ENCODE measurements at regions not wholly inside any gene's neighbourhood (a gene's known extent, or its start where the extent isn't known, plus 50 kb on each side); places are given as distances from the start of the nearest gene placed in this dataset.

DNA sequence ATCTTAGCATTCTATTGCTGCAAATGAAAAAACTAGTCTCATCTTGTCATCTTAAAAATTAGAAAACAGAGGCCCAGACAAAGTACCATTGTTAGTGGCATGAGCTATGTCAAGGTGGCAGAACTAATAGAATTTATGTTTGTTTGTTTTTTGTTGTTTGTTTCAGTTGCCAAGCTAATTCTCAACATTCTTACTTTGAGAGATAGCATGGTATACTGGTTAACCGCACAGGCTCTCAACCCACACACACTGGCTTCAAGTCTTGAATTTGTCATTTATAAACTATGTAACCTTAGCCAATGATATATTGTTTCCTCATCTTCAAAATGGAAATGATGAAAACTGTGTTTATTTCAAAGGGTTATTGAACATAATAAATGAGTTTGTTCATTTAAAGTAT is 367.6 kb upstream of the PLSCR5 start:
- POLR2A ChIA-PET, result no interaction called here
- no peaks in the 10 kb centered on the region for H3K36me3 Mint-ChIP-seq
- no peak overlapping the region for H3K4me3 Mint-ChIP-seq
- H3K4me1 Mint-ChIP-seq, result peaks cover 0 to 1% (median 0%) of the 10 kb centered on the region in 4 donors
- DNase-seq (no peak), ATAC-seq (no peak)
- H3K9me3 Mint-ChIP-seq, result peaks cover 0 to 14% (median 9%) of the 10 kb centered on the region in 9 donors
- H3K27me3 Mint-ChIP-seq, result no peaks in the 10 kb centered on the region
- H3K27ac Mint-ChIP-seq, result no peak overlapping the region

- POLR2A ChIA-PET, result no interaction called here
- H3K36me3 Mint-ChIP-seq, result no peaks in the 10 kb centered on the region
- no peaks in the 10 kb centered on the region for H3K4me1 Mint-ChIP-seq
These were observed 365.1 kb upstream of the PLSCR5 start for GRCh38 chr3:146970236-146970635.

GRCh38 chr3:146969356-146969755 is 364.2 kb upstream of the PLSCR5 start:
- ATAC-seq (no peak), DNase-seq (no peak)
- Mint-ChIP-seq H3K4me1 (no peaks in the 10 kb centered on the region), H3K9me3 (peaks cover 0 to 26% (median 9%) of the 10 kb centered on the region in 9 donors), H3K27ac (no peak overlapping the region), H3K27me3 (no peaks in the 10 kb centered on the region), H3K4me3 (no peak overlapping the region), H3K36me3 (no peaks in the 10 kb centered on the region)
- POLR2A ChIA-PET, result no interaction called here

More at GRCh38 chr3:146970236-146970635, 365.1 kb upstream of the PLSCR5 start:
- no peak for ATAC-seq
- H3K4me3 Mint-ChIP-seq, result no peak overlapping the region
- H3K27ac Mint-ChIP-seq, result no peak overlapping the region
- no peak for DNase-seq
- H3K9me3 Mint-ChIP-seq, result peaks cover 0 to 18% (median 9%) of the 10 kb centered on the region in 9 donors
- no peaks in the 10 kb centered on the region for H3K27me3 Mint-ChIP-seq

- Mint-ChIP-seq H3K36me3 (no peaks in the 10 kb centered on the region), H3K4me1 (no peaks in the 10 kb centered on the region), H3K4me3 (no peak overlapping the region), H3K27me3 (no peaks in the 10 kb centered on the region), H3K9me3 (peaks cover 0 to 37% (median 7%) of the 10 kb centered on the region in 9 donors), H3K27ac (no peak overlapping the region)
- POLR2A ChIA-PET, result no interaction called here
- no peak for ATAC-seq
- DNase-seq, result no peak
These were observed 363.1 kb upstream of the PLSCR5 start for GRCh38 chr3:146968204-146968651.

- Mint-ChIP-seq H3K36me3 (no peaks in the 10 kb centered on the region), H3K4me1 (no peaks in the 10 kb centered on the region), H3K27me3 (no peaks in the 10 kb centered on the region), H3K4me3 (no peak overlapping the region), H3K9me3 (peaks cover 0 to 39% (median 7%) of the 10 kb centered on the region in 9 donors), H3K27ac (no peak overlapping the region)
- no peak for DNase-seq
- no peak for ATAC-seq
- POLR2A ChIA-PET, result no interaction called here
These were observed 362.6 kb upstream of the PLSCR5 start for GRCh38 chr3:146967783-146968182.

DNA sequence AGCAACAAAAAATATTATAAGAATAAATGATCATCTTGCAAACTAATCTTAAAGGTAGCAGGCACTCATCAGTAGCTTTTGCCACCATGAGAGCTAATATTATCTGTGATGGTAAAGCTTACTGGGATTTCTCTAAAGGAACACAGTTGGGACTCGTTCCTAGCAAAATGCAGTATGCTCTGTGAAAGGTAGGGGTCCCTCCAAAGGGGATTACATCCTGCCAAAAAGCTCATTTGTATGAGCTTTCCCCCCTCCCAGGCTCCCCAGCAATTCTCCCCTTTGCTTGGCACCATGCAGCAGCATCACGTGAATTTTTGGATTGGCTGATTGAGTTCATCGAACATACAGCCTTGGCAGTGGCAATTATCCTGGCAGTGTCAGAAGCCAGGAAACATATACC is 361.0 kb upstream of the PLSCR5 start:
- POLR2A ChIA-PET, result no interaction called here
- Mint-ChIP-seq H3K36me3 (no peaks in the 10 kb centered on the region), H3K4me3 (no peak overlapping the region), H3K27me3 (no peaks in the 10 kb centered on the region), H3K4me1 (no peaks in the 10 kb centered on the region), H3K9me3 (peaks cover 0 to 39% (median 7%) of the 10 kb centered on the region in 9 donors), H3K27ac (no peak overlapping the region)
- ATAC-seq (no peak), DNase-seq (no peak)

GRCh38 chr3:146953511-146953981 is 348.4 kb upstream of the PLSCR5 start:
- Mint-ChIP-seq H3K27me3 (no peaks in the 10 kb centered on the region), H3K9me3 (peaks cover 0 to 4% (median 0%) of the 10 kb centered on the region in 9 donors), H3K27ac (no peak overlapping the region), H3K4me1 (no peaks in the 10 kb centered on the region), H3K4me3 (no peak overlapping the region), H3K36me3 (no peaks in the 10 kb centered on the region)
- POLR2A ChIA-PET, result no interaction called here
- DNase-seq (no peak), ATAC-seq (no peak)

DNA sequence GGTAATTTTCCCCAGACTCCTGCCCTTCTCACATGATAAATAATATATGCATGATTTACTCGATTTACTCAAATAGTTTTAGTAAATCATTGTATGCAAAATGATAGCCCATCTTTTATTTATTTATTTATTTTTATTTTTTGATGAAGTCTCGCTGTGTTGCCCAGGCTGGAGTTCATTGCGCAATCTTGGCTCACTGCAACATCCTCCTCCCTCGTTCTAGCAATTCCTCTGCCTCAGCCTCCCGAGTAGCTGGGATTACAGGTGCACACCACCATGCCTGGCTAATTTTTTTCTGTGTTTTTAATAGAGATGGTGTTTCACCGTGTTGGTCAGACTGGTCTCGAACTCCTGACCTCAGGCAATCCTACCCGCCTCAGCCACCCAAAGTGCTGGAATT is 343.8 kb upstream of the PLSCR5 start:
- no peaks in the 10 kb centered on the region for H3K27me3 Mint-ChIP-seq
- no peaks in the 10 kb centered on the region for H3K36me3 Mint-ChIP-seq
- POLR2A ChIA-PET, result no interaction called here
- ATAC-seq (no peak), DNase-seq (no peak)
- peaks cover 0 to 2% (median 0%) of the 10 kb centered on the region in 4 donors for H3K4me1 Mint-ChIP-seq
- no peak overlapping the region for H3K4me3 Mint-ChIP-seq
- H3K27ac Mint-ChIP-seq, result no peak overlapping the region
- H3K9me3 Mint-ChIP-seq, result peaks cover 0 to 18% (median 5%) of the 10 kb centered on the region in 9 donors

DNA sequence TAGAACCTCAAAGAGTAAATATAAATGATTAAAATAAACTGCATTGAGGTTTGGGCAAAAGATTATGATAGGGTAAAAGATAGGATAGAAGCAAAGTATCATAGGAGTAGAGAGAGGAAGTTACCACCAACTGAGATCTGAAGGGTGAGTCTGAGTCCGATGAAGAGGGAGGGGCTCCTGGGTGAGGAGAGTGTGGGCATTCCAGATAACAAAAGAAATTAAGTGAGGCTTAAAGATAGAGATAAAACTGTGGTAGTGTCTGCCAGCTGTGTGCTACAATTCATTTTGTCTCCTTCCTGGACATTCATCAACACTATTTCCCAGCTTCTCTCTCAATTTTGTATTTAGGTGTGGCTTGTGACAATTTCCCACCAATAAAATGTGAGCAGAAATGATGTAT is 343.0 kb upstream of the PLSCR5 start:
- no peak overlapping the region for H3K4me3 Mint-ChIP-seq
- H3K27ac Mint-ChIP-seq, result no peak overlapping the region
- no peaks in the 10 kb centered on the region for H3K27me3 Mint-ChIP-seq
- POLR2A ChIA-PET, result no interaction called here
- DNase-seq (no peak), ATAC-seq (no peak)
- H3K4me1 Mint-ChIP-seq, result peaks cover 0 to 2% (median 0%) of the 10 kb centered on the region in 4 donors
- peaks cover 0 to 26% (median 5%) of the 10 kb centered on the region in 9 donors for H3K9me3 Mint-ChIP-seq
- no peaks in the 10 kb centered on the region for H3K36me3 Mint-ChIP-seq

DNA sequence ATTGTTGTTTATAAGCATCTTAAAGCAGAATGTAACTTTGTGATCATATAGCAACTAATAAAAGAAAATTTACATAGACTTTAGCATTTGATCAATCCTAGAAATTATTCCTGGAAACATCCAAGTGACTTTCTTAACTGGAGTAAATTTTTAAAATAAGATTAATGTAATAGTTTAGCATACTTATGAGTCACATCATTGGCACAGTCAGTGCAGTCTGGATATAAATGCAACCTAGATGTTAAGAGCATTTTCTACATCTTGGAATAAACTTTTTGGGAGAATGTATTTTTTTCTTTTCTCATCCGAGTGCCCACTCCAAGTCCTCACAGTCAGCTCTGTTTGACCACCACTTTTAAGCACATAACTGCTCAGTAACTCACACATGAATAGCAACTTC is 324.6 kb upstream of the PLSCR5 start:
- no peak for DNase-seq
- H3K9me3 Mint-ChIP-seq, result peaks cover 0 to 12% (median 5%) of the 10 kb centered on the region in 9 donors
- no peaks in the 10 kb centered on the region for H3K27me3 Mint-ChIP-seq
- no peak overlapping the region for H3K27ac Mint-ChIP-seq
- H3K4me3 Mint-ChIP-seq, result no peak overlapping the region
- H3K36me3 Mint-ChIP-seq, result no peaks in the 10 kb centered on the region
- ATAC-seq, result no peak
- no peaks in the 10 kb centered on the region for H3K4me1 Mint-ChIP-seq
- POLR2A ChIA-PET, result no interaction called here

- no peak for DNase-seq
- POLR2A ChIA-PET, result no interaction called here
- Mint-ChIP-seq H3K4me1 (no peaks in the 10 kb centered on the region), H3K27ac (no peak overlapping the region), H3K9me3 (peaks cover 0 to 12% (median 5%) of the 10 kb centered on the region in 9 donors), H3K36me3 (no peaks in the 10 kb centered on the region), H3K27me3 (no peaks in the 10 kb centered on the region), H3K4me3 (no peak overlapping the region)
- ATAC-seq, result no peak
These were observed 323.4 kb upstream of the PLSCR5 start for GRCh38 chr3:146928421-146929059.

- Mint-ChIP-seq H3K4me1 (no peaks in the 10 kb centered on the region), H3K9me3 (peaks cover 0 to 19% (median 6%) of the 10 kb centered on the region in 9 donors), H3K4me3 (no peak overlapping the region), H3K27ac (no peak overlapping the region), H3K27me3 (no peaks in the 10 kb centered on the region), H3K36me3 (peaks cover 0 to 4% (median 0%) of the 10 kb centered on the region in 3 donors)
- ATAC-seq (no peak), DNase-seq (no peak)
- POLR2A ChIA-PET, result no interaction called here
These were observed 316.5 kb upstream of the PLSCR5 start for GRCh38 chr3:146921693-146922092.

- peaks cover 0 to 4% (median 3%) of the 10 kb centered on the region in 3 donors for H3K36me3 Mint-ChIP-seq
- H3K27me3 Mint-ChIP-seq, result no peaks in the 10 kb centered on the region
- no peak overlapping the region for H3K4me3 Mint-ChIP-seq
- no peak overlapping the region for H3K27ac Mint-ChIP-seq
- DNase-seq (no peak), ATAC-seq (no peak)
- no peaks in the 10 kb centered on the region for H3K4me1 Mint-ChIP-seq
- POLR2A ChIA-PET, result no interaction called here
- peaks cover 0 to 22% (median 7%) of the 10 kb centered on the region in 9 donors for H3K9me3 Mint-ChIP-seq
These were observed 309.3 kb upstream of the PLSCR5 start for GRCh38 chr3:146914409-146914808.

Data from naive thymus-derived CD8-positive, alpha-beta T cell (primary cell).